GM20000 (cell line): ENCODE measurements at regions not wholly inside any gene's neighbourhood (a gene's known extent, or its start where the extent isn't known, plus 50 kb on each side); places are given as distances from the start of the nearest gene placed in this dataset.
A peak's percentile ranks its signal among the peaks of the same experiment; 100 is the strongest.

Source experiments
- DNase-seq: peaks from one replicate; pipeline ENCODE4 v3.0.0; 2012; ENCODE audit warnings: low spot score
- CTCF ChIP-seq: IDR thresholded peaks from 2 replicates; pipeline ENCODE4 v1.5.1; 2012; ENCODE audit warnings: mild to moderate bottlenecking, control low read depth; ENCODE audit errors: extremely low read depth, missing control alignments

- DNase-seq, result no peak
- TF ChIP-seq CTCF, result no peak
These were observed 592.5 kb upstream of the ATP2B1 start for GRCh38 chr12:90301095-90301494.

GRCh38 chr12:90299666-90300065, 591.0 kb upstream of the ATP2B1 start:
- DNase-seq, result no peak
- TF ChIP-seq CTCF, result no peak

- no peak for TF ChIP-seq CTCF
- peak; percentile 15 for DNase-seq
These were observed 590.5 kb upstream of the ATP2B1 start for GRCh38 chr12:90299121-90299520.

- no peak for TF ChIP-seq CTCF
- DNase-seq, result no peak
These were observed 589.8 kb upstream of the ATP2B1 start for GRCh38 chr12:90298289-90298948.

GRCh38 chr12:90295858-90296257, 587.2 kb upstream of the ATP2B1 start:
- no peak for TF ChIP-seq CTCF
- DNase-seq, result no peak

GRCh38 chr12:90292183-90292582, 583.5 kb upstream of the ATP2B1 start:
- no peak for DNase-seq
- TF ChIP-seq CTCF, result no peak

- no peak for DNase-seq
- no peak for TF ChIP-seq CTCF
These were observed 582.6 kb upstream of the ATP2B1 start for GRCh38 chr12:90290980-90291975.
